ENCODE measurements at regions not wholly inside any gene's neighbourhood (a gene's known extent, or its start where the extent isn't known, plus 50 kb on each side); places are given as distances from the start of the nearest gene placed in this dataset.

DNA sequence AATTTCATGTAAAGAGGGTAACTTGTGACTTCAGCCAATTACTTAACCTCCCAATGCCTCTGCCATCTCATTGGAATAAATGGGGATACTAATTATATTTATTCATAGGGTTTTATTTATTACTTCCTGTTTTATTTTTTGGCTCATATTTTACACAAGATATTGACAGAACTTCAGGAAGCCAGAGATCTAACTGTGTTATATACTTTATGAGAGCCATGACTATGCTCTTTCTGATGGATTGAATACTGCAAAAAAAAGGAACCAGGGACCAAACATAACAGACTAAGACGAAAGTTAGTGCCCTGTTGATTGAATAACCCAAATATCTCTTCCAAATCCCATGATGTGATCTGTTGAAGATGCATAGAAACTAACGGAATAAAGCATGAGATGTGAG is 243.3 kb upstream of the STARD13 start:
- H3K4me3 ChIP-seq (ENCODE audit: low read length) = no peak overlapping the region
- H3K9me3 ChIP-seq (ENCODE audit: control insufficient read depth, low read depth, low read length) = no peaks in the 10 kb centered on the region
- no peak overlapping the region for H3K27ac ChIP-seq (ENCODE audit: low read length)
- no peak overlapping the region for H3K9ac ChIP-seq (ENCODE audit: low read length)
- H3K27me3 ChIP-seq (ENCODE audit: control insufficient read depth, insufficient read depth, low read length) = no peaks in the 10 kb centered on the region
- H3K36me3 ChIP-seq (ENCODE audit: control insufficient read depth, low read depth, low read length) = no peaks in the 10 kb centered on the region
- no peaks in the 10 kb centered on the region for H3K4me1 ChIP-seq (ENCODE audit: control insufficient read depth, low read depth, low read length)

GRCh38 chr13:33531484-33531883 is 245.9 kb upstream of the STARD13 start:
- H3K36me3 ChIP-seq (ENCODE audit: control insufficient read depth, low read depth, low read length) = no peaks in the 10 kb centered on the region
- H3K4me3 ChIP-seq (ENCODE audit: low read length) = no peak overlapping the region
- H3K4me1 ChIP-seq (ENCODE audit: control insufficient read depth, low read depth, low read length) = no peaks in the 10 kb centered on the region
- H3K9ac ChIP-seq (ENCODE audit: low read length) = no peak overlapping the region
- no peaks in the 10 kb centered on the region for H3K9me3 ChIP-seq (ENCODE audit: control insufficient read depth, low read depth, low read length)
- no peak overlapping the region for H3K27ac ChIP-seq (ENCODE audit: low read length)
- no peaks in the 10 kb centered on the region for H3K27me3 ChIP-seq (ENCODE audit: control insufficient read depth, insufficient read depth, low read length)

DNA sequence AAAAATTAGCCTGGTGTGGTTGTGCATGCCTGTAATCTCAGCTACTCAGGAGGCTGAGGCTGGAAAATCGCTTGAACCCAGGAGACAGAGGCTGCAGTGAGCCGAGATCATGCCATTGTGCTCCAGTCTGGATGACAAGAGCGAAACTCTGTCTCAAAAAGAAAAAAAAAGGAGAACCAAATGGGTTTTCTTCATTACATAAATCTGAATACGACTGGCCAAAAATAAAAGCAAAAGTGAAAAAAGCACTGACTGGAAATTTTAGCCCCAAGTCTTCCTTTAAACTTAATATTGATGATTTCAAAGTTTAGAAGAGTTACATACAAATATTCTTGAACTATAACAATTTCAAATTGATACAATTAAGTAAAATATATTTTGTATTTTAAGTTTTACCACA is 249.5 kb upstream of the STARD13 start:
- no peaks in the 10 kb centered on the region for H3K36me3 ChIP-seq (ENCODE audit: control insufficient read depth, low read depth, low read length)
- H3K9ac ChIP-seq (ENCODE audit: low read length) = no peak overlapping the region
- H3K4me3 ChIP-seq (ENCODE audit: low read length) = no peak overlapping the region
- no peaks in the 10 kb centered on the region for H3K27me3 ChIP-seq (ENCODE audit: control insufficient read depth, insufficient read depth, low read length)
- H3K9me3 ChIP-seq (ENCODE audit: control insufficient read depth, low read depth, low read length) = no peaks in the 10 kb centered on the region
- no peak overlapping the region for H3K27ac ChIP-seq (ENCODE audit: low read length)
- H3K4me1 ChIP-seq (ENCODE audit: control insufficient read depth, low read depth, low read length) = no peaks in the 10 kb centered on the region

- no peaks in the 10 kb centered on the region for H3K9me3 ChIP-seq (ENCODE audit: control insufficient read depth, low read depth, low read length)
- H3K4me1 ChIP-seq (ENCODE audit: control insufficient read depth, low read depth, low read length) = peaks cover 5% of the 10 kb centered on the region
- no peaks in the 10 kb centered on the region for H3K27me3 ChIP-seq (ENCODE audit: control insufficient read depth, insufficient read depth, low read length)
- no peak overlapping the region for H3K4me3 ChIP-seq (ENCODE audit: low read length)
- no peak overlapping the region for H3K27ac ChIP-seq (ENCODE audit: low read length)
- no peak overlapping the region for H3K9ac ChIP-seq (ENCODE audit: low read length)
- H3K36me3 ChIP-seq (ENCODE audit: control insufficient read depth, low read depth, low read length) = no peaks in the 10 kb centered on the region
These were observed 251.0 kb upstream of the STARD13 start for GRCh38 chr13:33536601-33537000.

GRCh38 chr13:33537026-33537425 is 251.5 kb upstream of the STARD13 start:
- no peaks in the 10 kb centered on the region for H3K36me3 ChIP-seq (ENCODE audit: control insufficient read depth, low read depth, low read length)
- no peaks in the 10 kb centered on the region for H3K9me3 ChIP-seq (ENCODE audit: control insufficient read depth, low read depth, low read length)
- H3K4me1 ChIP-seq (ENCODE audit: control insufficient read depth, low read depth, low read length) = peaks cover 6% of the 10 kb centered on the region
- no peaks in the 10 kb centered on the region for H3K27me3 ChIP-seq (ENCODE audit: control insufficient read depth, insufficient read depth, low read length)
- no peak overlapping the region for H3K27ac ChIP-seq (ENCODE audit: low read length)
- H3K9ac ChIP-seq (ENCODE audit: low read length) = no peak overlapping the region
- no peak overlapping the region for H3K4me3 ChIP-seq (ENCODE audit: low read length)

- Histone ChIP-seq H3K36me3 (ENCODE audit: control insufficient read depth, low read depth, low read length) (no peaks in the 10 kb centered on the region), H3K9me3 (ENCODE audit: control insufficient read depth, low read depth, low read length) (no peaks in the 10 kb centered on the region), H3K27ac (ENCODE audit: low read length) (no peak overlapping the region), H3K9ac (ENCODE audit: low read length) (no peak overlapping the region), H3K4me3 (ENCODE audit: low read length) (no peak overlapping the region), H3K4me1 (ENCODE audit: control insufficient read depth, low read depth, low read length) (peaks cover 6% of the 10 kb centered on the region), H3K27me3 (ENCODE audit: control insufficient read depth, insufficient read depth, low read length) (no peaks in the 10 kb centered on the region)
These were observed 252.1 kb upstream of the STARD13 start for GRCh38 chr13:33537676-33538075.

DNA sequence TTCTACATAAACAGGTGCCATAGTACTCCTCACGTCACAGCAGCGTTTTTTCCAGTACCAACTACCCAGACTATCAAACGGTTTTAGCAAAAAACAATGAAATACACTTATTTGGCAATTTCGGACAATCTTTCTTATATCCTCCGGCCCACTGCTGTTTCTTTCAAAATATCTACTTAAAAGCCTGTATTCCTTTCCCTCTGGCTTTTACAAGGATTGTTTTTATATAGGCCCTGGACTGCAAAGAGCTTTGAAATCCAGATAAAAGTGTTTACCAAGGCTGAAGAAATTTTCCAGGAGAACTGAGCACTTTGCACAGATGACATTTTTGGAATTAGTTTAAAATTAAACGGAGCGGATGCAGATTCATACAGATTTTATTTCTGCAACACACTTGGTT is 255.9 kb upstream of the STARD13 start:
- Histone ChIP-seq H3K27ac (ENCODE audit: low read length) (peak overlapping the region; percentile 99), H3K4me3 (ENCODE audit: low read length) (peak overlapping the region; percentile 97), H3K4me1 (ENCODE audit: control insufficient read depth, low read depth, low read length) (peaks cover 19% of the 10 kb centered on the region), H3K9me3 (ENCODE audit: control insufficient read depth, low read depth, low read length) (no peaks in the 10 kb centered on the region), H3K27me3 (ENCODE audit: control insufficient read depth, insufficient read depth, low read length) (no peaks in the 10 kb centered on the region), H3K36me3 (ENCODE audit: control insufficient read depth, low read depth, low read length) (no peaks in the 10 kb centered on the region), H3K9ac (ENCODE audit: low read length) (peak overlapping the region; percentile 99)

DNA sequence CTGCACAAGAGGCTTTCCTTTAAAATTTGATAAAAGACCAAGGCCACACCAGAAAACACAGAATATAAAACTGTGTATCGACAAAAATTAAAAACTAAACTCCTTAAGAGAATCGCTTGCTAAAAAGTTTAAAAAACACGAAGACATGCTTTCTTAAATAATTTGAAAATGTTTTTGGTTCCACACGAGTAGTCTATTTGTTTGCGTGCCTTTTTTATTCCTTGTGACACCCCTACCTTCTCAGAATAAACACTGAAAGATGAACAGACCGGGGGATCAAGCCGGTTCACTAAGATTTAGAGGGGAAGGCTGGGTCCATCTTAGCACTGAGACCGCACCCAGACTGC is 256.4 kb upstream of the STARD13 start:
- Histone ChIP-seq H3K27me3 (ENCODE audit: control insufficient read depth, insufficient read depth, low read length) (no peaks in the 10 kb centered on the region), H3K4me1 (ENCODE audit: control insufficient read depth, low read depth, low read length) (peaks cover 20% of the 10 kb centered on the region), H3K36me3 (ENCODE audit: control insufficient read depth, low read depth, low read length) (no peaks in the 10 kb centered on the region), H3K4me3 (ENCODE audit: low read length) (peak overlapping the region; percentile 97), H3K9ac (ENCODE audit: low read length) (peak overlapping the region; percentile 99), H3K9me3 (ENCODE audit: control insufficient read depth, low read depth, low read length) (no peaks in the 10 kb centered on the region), H3K27ac (ENCODE audit: low read length) (peak overlapping the region; percentile 99)

DNA sequence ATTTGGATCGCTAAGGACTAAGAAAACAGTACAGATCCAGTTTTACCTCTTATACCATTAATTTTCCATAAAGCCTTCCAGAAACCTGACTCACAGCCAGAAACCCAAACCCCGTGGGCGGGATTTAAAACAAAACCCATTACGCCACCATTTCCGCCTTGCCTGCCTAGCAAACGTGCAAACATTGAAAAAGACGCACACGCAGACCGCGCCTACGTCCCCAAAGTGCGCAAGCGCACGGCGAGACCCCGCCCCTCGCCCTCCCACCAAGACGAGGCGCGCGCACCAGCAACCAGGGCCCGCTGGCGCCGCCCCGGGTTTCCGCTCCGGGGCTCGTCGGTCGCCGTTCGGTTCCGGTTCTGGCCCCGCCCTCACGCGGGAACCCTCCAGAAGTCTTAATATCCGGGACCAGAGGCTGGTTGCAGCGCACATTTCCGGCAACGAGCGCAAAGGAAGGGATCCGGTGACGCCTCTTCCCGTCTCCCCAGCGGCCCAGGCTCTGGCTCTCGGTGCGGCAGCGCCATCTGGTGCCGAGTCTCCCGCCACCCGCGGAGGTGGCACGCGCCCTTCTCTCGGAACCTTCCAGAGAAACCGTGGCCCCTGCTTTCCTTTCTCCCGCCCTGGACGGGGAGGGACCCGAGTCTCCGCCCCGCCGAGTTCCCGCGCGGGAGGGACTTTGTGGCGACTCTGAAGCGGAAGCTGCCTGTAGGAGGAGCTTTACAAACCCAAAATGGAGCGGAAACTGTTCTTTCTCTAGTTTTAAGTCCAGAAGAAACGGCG is 256.9 kb upstream of the STARD13 start:
- Histone ChIP-seq H3K4me1 (ENCODE audit: control insufficient read depth, low read depth, low read length) (peaks cover 24% of the 10 kb centered on the region), H3K4me3 (ENCODE audit: low read length) (peak overlapping the region; percentile 97), H3K36me3 (ENCODE audit: control insufficient read depth, low read depth, low read length) (no peaks in the 10 kb centered on the region), H3K9me3 (ENCODE audit: control insufficient read depth, low read depth, low read length) (no peaks in the 10 kb centered on the region), H3K27me3 (ENCODE audit: control insufficient read depth, insufficient read depth, low read length) (no peaks in the 10 kb centered on the region), H3K9ac (ENCODE audit: low read length) (peak overlapping the region; percentile 99), H3K27ac (ENCODE audit: low read length) (peak overlapping the region; percentile 99)

DNA sequence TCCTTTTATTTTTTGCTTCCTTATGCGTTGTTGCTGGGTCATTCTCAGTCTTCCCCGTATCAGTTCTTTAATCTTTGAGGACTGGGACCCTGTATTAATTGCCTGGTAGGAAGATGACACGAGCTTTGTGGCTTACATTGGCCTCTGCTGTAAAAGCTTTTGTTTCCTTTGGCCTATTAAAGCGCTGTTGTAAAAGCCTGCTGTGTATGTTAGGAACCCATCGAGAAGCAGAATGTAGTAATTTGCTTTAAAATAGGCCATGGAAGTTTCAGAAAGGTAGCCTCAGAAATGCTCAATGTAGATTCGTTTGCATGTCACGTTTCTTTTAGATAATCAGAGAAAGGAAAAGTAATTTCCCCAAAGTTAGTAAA is 257.5 kb upstream of the STARD13 start:
- peak overlapping the region; percentile 99 for H3K9ac ChIP-seq (ENCODE audit: low read length)
- H3K27ac ChIP-seq (ENCODE audit: low read length) = peak overlapping the region; percentile 81
- peak overlapping the region; percentile 97 for H3K4me3 ChIP-seq (ENCODE audit: low read length)

DNA sequence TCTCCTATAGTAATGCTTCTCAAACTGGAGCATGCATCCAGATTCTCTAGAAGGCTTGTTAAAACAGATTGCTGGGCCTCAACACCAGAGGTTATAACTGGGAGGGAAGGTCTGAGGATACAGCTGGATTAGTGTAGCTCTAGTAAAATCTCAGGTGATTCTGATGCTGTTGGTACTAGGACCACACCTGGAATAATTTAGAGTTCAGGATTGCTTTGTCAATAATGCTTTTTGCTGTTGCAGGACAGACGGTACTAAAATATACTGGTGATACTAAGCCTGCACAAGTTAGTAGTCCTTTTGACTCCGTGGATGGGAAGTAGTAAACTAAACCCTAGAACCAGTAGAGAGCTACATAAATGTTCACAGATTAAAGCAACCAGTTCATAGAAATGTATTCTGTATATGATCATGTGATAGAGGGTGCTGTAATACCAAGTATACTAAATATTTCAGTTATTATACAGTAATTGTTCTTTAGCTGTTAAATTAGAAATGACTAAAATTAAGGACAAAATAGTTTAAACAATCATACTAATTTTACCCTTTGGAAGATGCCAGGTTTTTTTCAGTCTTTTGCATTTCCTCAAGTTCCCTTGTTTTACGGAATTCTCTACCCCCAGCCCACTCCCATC is 258.2 kb upstream of the STARD13 start:
- Histone ChIP-seq H3K9ac (ENCODE audit: low read length) (peak overlapping the region; percentile 99), H3K4me1 (ENCODE audit: control insufficient read depth, low read depth, low read length) (peaks cover 24% of the 10 kb centered on the region), H3K27ac (ENCODE audit: low read length) (peak overlapping the region; percentile 81), H3K9me3 (ENCODE audit: control insufficient read depth, low read depth, low read length) (no peaks in the 10 kb centered on the region), H3K27me3 (ENCODE audit: control insufficient read depth, insufficient read depth, low read length) (no peaks in the 10 kb centered on the region), H3K36me3 (ENCODE audit: control insufficient read depth, low read depth, low read length) (no peaks in the 10 kb centered on the region), H3K4me3 (ENCODE audit: low read length) (peak overlapping the region; percentile 97)

More for the DNA sequence above, 257.5 kb upstream of the STARD13 start:
- H3K36me3 ChIP-seq (ENCODE audit: control insufficient read depth, low read depth, low read length) = no peaks in the 10 kb centered on the region
- H3K27me3 ChIP-seq (ENCODE audit: control insufficient read depth, insufficient read depth, low read length) = no peaks in the 10 kb centered on the region
- H3K4me1 ChIP-seq (ENCODE audit: control insufficient read depth, low read depth, low read length) = peaks cover 24% of the 10 kb centered on the region
- H3K9me3 ChIP-seq (ENCODE audit: control insufficient read depth, low read depth, low read length) = no peaks in the 10 kb centered on the region

GRCh38 chr13:33544308-33544707 is 258.8 kb upstream of the STARD13 start:
- no peaks in the 10 kb centered on the region for H3K9me3 ChIP-seq (ENCODE audit: control insufficient read depth, low read depth, low read length)
- no peaks in the 10 kb centered on the region for H3K27me3 ChIP-seq (ENCODE audit: control insufficient read depth, insufficient read depth, low read length)
- no peak overlapping the region for H3K4me3 ChIP-seq (ENCODE audit: low read length)
- no peaks in the 10 kb centered on the region for H3K36me3 ChIP-seq (ENCODE audit: control insufficient read depth, low read depth, low read length)
- peak overlapping the region; percentile 99 for H3K9ac ChIP-seq (ENCODE audit: low read length)
- H3K4me1 ChIP-seq (ENCODE audit: control insufficient read depth, low read depth, low read length) = peaks cover 24% of the 10 kb centered on the region
- no peak overlapping the region for H3K27ac ChIP-seq (ENCODE audit: low read length)

All from iPS-18a (cell line).